ENCODE measurements at regions not wholly inside any gene's neighbourhood (a gene's known extent, or its start where the extent isn't known, plus 50 kb on each side); places are given as distances from the start of the nearest gene placed in this dataset.
"Not testable (repeated sequence)": the region's sequence is repeated elsewhere in the genome, so short reads cannot be mapped to it uniquely, and the experiment has no call there.

DNA sequence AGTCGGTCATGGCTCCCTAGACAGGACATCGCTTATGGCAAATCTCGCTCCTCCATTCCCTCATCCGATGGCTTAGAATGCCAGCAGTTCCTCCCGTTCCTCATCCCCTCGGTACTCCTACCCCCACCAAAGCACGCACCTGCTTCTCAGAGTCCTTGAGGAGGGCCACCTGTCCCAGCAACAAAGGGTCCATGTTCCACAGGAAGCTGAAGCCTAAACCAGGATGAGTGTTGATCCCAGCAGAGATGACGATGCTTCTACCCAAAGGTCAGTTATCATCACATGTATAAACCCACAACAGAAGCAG lies 111.2 kb downstream of the THBS2 start:
- no peak for DNase-seq

- DNase-seq: no peak
Observed at GRCh38 chr6:169141671-169142537, 111.7 kb downstream of the THBS2 start.

GRCh38 chr6:169140986-169141495 lies 112.6 kb downstream of the THBS2 start:
- DNase-seq: no peak

- DNase-seq: no peak
Observed at GRCh38 chr6:169139179-169139971, 114.3 kb downstream of the THBS2 start.

DNA sequence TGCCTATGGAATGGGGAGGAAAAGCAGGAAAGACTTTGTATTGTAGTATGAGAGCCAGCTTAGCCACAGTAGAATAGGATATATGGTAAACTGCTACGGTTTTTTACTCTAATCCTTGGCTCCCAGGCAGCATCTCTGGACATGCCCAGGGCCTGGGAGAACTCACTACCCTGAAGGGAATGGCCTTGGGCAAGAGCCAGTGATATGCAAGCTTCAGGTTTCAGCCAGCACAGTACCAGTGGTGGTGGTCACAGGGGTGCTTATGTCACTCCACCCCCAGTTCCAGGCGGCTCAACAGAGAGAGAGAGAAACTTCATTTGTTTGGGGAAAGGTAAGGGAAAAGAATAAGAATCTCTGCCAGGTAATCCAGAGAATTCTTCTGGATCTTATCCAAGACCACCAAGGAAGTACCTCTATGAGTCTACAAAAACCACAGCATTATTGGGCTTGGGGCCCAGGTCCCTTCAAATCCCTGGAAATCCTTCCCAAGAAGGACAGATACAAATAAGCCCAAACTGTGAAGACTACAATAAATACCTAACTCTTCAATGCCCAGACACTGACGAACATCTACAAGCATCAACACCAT lies 121.2 kb downstream of the THBS2 start:
- no peak for DNase-seq

GRCh38 chr6:169131390-169131789 lies 122.3 kb downstream of the THBS2 start:
- no peak for DNase-seq

DNA sequence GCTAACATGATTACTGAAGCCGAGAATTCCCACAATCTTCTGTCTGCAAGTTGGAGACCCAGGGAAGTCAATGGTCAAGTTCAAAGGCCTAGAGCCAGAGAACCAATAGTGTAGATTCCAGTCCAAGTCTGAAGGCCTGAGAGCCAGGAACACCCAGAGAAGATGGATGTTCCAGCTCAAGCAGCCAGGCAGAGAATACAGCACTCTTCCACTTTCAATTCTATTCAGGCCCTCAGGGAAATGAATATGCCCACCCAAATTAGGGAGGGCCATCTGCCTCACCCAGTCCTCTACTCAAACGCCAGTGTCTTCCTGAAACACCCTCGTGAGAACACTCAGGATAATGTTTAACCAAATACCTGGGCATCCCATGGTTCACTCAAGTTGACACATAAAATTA lies 123.5 kb downstream of the THBS2 start:
- DNase-seq: no peak

GRCh38 chr6:169121013-169121412 lies 132.6 kb downstream of the THBS2 start:
- no peak for DNase-seq

- no peak for DNase-seq
Observed at GRCh38 chr6:169119669-169120068, 134.0 kb downstream of the THBS2 start.

GRCh38 chr6:169118346-169118830 lies 135.3 kb downstream of the THBS2 start:
- no peak for DNase-seq

GRCh38 chr6:169117663-169118062 lies 136.0 kb downstream of the THBS2 start:
- DNase-seq: no peak

DNA sequence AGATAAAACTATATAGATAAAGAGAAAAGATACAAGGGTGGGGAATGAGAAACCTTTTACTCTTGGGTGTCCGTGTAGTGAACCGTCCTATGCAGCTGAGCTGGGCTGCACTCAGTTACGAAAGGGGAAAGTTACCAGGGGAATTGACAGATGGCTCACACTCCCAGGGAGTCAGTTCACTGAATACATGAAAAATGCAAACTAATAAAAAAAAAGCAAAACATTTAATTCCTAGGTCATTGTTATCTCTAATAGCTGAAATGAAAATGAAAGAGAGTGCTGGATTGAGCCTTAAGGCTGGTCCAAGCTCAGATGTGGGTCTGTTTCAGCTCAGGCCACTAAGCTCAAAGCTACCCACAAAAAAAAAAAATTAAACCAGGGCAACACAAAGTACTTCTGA lies 138.0 kb downstream of the THBS2 start:
- DNase-seq: no peak

GRCh38 chr6:169114632-169115031 lies 139.0 kb downstream of the THBS2 start:
- DNase-seq: not testable (repeated sequence)

DNA sequence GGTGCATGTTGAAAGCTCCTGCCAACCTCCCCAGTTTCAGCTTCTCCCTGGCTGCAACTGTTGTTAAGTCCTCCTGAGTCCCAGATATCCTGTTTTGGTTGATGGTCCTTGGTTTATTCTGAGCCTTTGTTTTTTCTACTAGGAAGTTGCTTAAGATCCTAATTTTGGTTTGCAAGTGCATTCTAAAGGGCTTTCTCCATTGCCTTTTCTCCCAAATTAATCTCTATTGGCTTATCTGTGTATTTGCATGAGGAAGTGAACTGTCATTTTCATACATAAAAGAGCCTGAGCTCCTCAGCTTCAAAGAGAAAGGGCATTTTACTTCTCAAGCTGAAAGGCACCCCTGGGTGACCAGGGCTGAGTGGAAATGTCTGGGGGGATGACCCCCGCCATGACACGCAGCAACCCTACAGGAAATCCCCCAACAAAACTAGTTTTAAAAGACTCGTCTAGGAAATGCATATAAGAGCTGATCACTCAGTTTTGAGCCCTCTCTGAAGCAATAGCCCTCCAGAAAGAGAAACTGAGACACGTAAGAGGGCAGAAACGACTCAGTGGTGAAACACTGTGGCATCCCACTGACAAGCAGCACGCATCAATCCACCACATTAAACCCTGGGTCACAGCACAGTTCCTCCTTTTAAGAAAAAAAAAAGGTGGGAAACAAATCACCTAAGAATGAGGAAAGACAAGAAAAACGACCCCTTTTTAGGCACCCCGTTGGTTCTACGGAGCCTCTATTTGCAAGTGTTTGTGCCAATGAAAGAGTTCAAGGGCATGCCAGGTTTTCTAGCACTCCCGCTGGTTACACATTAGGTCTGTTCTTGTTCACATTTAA lies 140.9 kb downstream of the THBS2 start:
- no peak for DNase-seq

- DNase-seq: no peak
Observed at GRCh38 chr6:169111203-169111602, 142.4 kb downstream of the THBS2 start.

GRCh38 chr6:169109411-169110220 lies 144.0 kb downstream of the THBS2 start:
- no peak for DNase-seq

- DNase-seq: no peak
Observed at GRCh38 chr6:169108753-169109152, 144.9 kb downstream of the THBS2 start.

DNA sequence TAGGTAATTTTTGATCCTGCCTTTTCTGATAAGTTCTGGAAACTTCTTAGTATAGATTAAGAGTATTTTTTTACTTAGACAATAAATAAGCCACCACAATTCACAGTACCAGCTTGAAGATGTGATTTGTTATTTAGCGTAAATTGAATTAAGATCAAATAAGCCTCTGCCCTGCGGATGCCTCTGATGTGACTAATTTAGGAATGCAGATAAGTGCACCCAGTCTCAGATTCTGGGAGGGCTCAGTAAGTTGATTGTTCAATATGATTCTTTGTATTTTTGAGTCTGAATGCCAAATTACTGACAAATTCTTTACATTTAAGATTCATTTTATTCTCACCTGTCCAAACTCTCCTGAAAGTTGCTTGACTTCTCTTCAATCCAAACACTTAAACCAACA lies 147.5 kb downstream of the THBS2 start:
- DNase-seq: no peak

- DNase-seq: no peak
Observed at GRCh38 chr6:169101981-169102380, 151.7 kb downstream of the THBS2 start.

GRCh38 chr6:169101036-169101805 lies 152.4 kb downstream of the THBS2 start:
- no peak for DNase-seq

All from activated naive CD4-positive, alpha-beta T cell treated with anti-CD3 and anti-CD28 coated beads, Interleukin-2, amount 50 U/mL, for 16 hours (primary cell).